Panc1 (cell line): ENCODE measurements at regions not wholly inside any gene's neighbourhood (a gene's known extent, or its start where the extent isn't known, plus 50 kb on each side); places are given as distances from the start of the nearest gene placed in this dataset.

Source experiments
- ATAC-seq: fragments of 200-7000 bp; cut with Tn5 transposase; 2 replicates; pipeline ENCODE4 v1.9.1; 2020; ENCODE audit warnings: mild to moderate bottlenecking, moderate library complexity
- BruUV-seq: library from RNA; stranded (reverse); fragments of 400-500 nt; replicated peaks from 2 replicates; lab custom pipeline; 2021; lab: Mats Ljungman, UMichigan
- CTCF ChIA-PET: fragments of 300-600 bp; sonication (Branson Sonifier 250); formaldehyde crosslinking; loops from one replicate; lab custom pipeline; 2022; ENCODE audit warnings: antibody characterized with exemption; lab: Charles Lee
- POLR2A ChIA-PET: fragments of 300-600 bp; sonication (Branson Sonifier 250); formaldehyde crosslinking; loops from one replicate; lab custom pipeline; 2022; ENCODE audit warnings: antibody characterized with exemption; lab: Charles Lee
- DNase-seq: peaks from one replicate; pipeline ENCODE4 v3.0.0-alpha.2; 2010; ENCODE audit warnings: low read depth, low spot score
- H3K27ac ChIP-seq: 2 replicates; pipeline ENCODE4 v1.5.1; 2011; ENCODE audit warnings: mild to moderate bottlenecking, low read length, inconsistent platforms
- H3K27me3 ChIP-seq: fragments of 200-500 bp; sonication (Bioruptor generic); 2 replicates; pipeline ENCODE4 v1.6.0; 2014; ENCODE audit warnings: low read length, inconsistent platforms; ENCODE audit not compliant: control insufficient read depth, insufficient read depth
- H3K36me3 ChIP-seq: fragments of 200-500 bp; sonication (Bioruptor generic); 2 replicates; pipeline ENCODE4 v1.5.1; 2014; ENCODE audit warnings: inconsistent platforms, mild to moderate bottlenecking, low read length, moderate library complexity; ENCODE audit not compliant: control insufficient read depth, insufficient read depth
- H3K4me1 ChIP-seq: 2 replicates; pipeline ENCODE4 v1.5.1; 2011; ENCODE audit warnings: inconsistent platforms, mild to moderate bottlenecking, low read length, moderate library complexity; ENCODE audit not compliant: control insufficient read depth, insufficient read depth
- H3K4me3 ChIP-seq, 2 experiments: 2 replicates each; pipeline ENCODE4 v1.5.1; 2011 to 2012; ENCODE audit warnings: low read depth in 2 of 2, low read length in 2 of 2, mild to moderate bottlenecking in 2 of 2, inconsistent platforms in 1 of 2, moderate library complexity in 1 of 2
- H3K9me3 ChIP-seq: fragments of 200-500 bp; sonication (Bioruptor generic); 2 replicates; pipeline ENCODE4 v1.5.1; 2014; ENCODE audit warnings: low read depth, mild to moderate bottlenecking, inconsistent platforms, low read length, moderate library complexity; ENCODE audit not compliant: control insufficient read depth, insufficient read depth
- CTCF ChIP-seq: fragments of 450-650 bp; IDR thresholded peaks from 2 replicates; pipeline ENCODE4 v1.5.1; 2017; ENCODE audit warnings: mild to moderate bottlenecking
- POLR2AphosphoS5 ChIP-seq: IDR thresholded peaks from 2 replicates; pipeline ENCODE4 v1.6.1; 2012; ENCODE audit warnings: mild to moderate bottlenecking, low read depth, low read length, moderate library complexity
- SIN3A ChIP-seq: IDR thresholded peaks from 2 replicates; pipeline ENCODE4 v1.6.1; 2012; ENCODE audit warnings: low read depth, mild to moderate bottlenecking, low read length, moderate library complexity, borderline replicate concordance; ENCODE audit not compliant: insufficient read depth
- TCF7L2 ChIP-seq: IDR thresholded peaks from 2 replicates; pipeline ENCODE4 v1.6.1; 2011; ENCODE audit warnings: mild to moderate bottlenecking, low read depth, low read length, inconsistent platforms
- in situ Hi-C: cut with HindIII; loops from 2 replicates; pipeline ENCODE4 v1.10.0; 2016; ENCODE audit warnings: low sequenced_read_pairs, low pct_unique_long_range_greater_than_20kb
- intact Hi-C: fragments of 100-400 bp; cut with micrococcal nuclease; formaldehyde crosslinking; loops from one replicate; pipeline ENCODE4 v1.10.0; 2022; ENCODE audit not compliant: unreplicated experiment
- TF ChIP-seq, protein P1 (sequence below), 2 experiments: IDR thresholded peaks; 2 replicates each; pipeline ENCODE4 v1.6.1; 2011 to 2012; ENCODE audit warnings: low read depth in 2 of 2, control low read depth in 1 of 2, low read length in 1 of 2, mild to moderate bottlenecking in 1 of 2, moderate library complexity in 1 of 2; ENCODE audit not compliant: insufficient read depth in 1 of 2

DNA sequence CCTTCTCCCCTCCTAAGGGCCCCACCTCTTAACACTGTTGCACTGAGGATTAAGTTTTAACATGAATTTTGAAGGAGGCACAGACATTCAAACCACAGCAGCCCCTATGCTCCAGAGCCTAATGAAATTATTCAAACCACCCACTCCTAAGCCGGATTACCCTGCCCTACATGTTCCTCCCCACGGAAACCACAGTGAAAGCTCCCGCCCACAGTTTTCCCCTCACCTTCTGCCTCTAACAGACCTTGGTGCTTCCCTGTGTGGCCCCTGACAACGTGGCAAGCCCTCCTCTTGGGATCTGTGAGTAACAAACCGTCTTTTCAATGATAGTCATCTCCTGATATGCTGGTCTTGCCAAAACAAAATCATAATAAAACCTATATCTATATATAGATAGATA, 74.8 kb downstream of the RIN2 start:
- Histone ChIP-seq H3K27ac (no peak overlapping the region), H3K4me3 (no peak overlapping the region), H3K4me1 (peaks cover 22% of the 10 kb centered on the region), H3K27me3 (no peaks in the 10 kb centered on the region), H3K9me3 (no peaks in the 10 kb centered on the region), H3K36me3 (no peaks in the 10 kb centered on the region)
- DNase-seq (no peak), ATAC-seq (no peak)
- TF ChIP-seq, protein P1, sequence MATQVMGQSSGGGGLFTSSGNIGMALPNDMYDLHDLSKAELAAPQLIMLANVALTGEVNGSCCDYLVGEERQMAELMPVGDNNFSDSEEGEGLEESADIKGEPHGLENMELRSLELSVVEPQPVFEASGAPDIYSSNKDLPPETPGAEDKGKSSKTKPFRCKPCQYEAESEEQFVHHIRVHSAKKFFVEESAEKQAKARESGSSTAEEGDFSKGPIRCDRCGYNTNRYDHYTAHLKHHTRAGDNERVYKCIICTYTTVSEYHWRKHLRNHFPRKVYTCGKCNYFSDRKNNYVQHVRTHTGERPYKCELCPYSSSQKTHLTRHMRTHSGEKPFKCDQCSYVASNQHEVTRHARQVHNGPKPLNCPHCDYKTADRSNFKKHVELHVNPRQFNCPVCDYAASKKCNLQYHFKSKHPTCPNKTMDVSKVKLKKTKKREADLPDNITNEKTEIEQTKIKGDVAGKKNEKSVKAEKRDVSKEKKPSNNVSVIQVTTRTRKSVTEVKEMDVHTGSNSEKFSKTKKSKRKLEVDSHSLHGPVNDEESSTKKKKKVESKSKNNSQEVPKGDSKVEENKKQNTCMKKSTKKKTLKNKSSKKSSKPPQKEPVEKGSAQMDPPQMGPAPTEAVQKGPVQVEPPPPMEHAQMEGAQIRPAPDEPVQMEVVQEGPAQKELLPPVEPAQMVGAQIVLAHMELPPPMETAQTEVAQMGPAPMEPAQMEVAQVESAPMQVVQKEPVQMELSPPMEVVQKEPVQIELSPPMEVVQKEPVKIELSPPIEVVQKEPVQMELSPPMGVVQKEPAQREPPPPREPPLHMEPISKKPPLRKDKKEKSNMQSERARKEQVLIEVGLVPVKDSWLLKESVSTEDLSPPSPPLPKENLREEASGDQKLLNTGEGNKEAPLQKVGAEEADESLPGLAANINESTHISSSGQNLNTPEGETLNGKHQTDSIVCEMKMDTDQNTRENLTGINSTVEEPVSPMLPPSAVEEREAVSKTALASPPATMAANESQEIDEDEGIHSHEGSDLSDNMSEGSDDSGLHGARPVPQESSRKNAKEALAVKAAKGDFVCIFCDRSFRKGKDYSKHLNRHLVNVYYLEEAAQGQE (IDR thresholded peaks at IDR 0.05; ENCODE audit: insufficient read depth in 1 of 2, low read depth in 2 of 2, low read length in 1 of 2): no peak
- TF ChIP-seq POLR2AphosphoS5 (no peak), TCF7L2 (no peak), CTCF (no peak), SIN3A (no peak)
- intact Hi-C loops: no loop called here
- in situ Hi-C loops: no loop called here
- ChIA-PET POLR2A (no interaction called here), CTCF (no interaction called here)
- BruUV-seq: no TSS peak

- in situ Hi-C loops: no loop called here
- H3K4me3 ChIP-seq: no peak overlapping the region
- H3K27me3 ChIP-seq: no peaks in the 10 kb centered on the region
- ATAC-seq: no peak
- POLR2A ChIA-PET: no interaction called here
- TF ChIP-seq, protein P1 (IDR thresholded peaks at IDR 0.05; ENCODE audit: insufficient read depth in 1 of 2, low read depth in 2 of 2, low read length in 1 of 2): no peak
- TF ChIP-seq TCF7L2 (no peak), SIN3A (no peak), POLR2AphosphoS5 (no peak), CTCF (no peak)
- no TSS peak for BruUV-seq
- peaks cover 17% of the 10 kb centered on the region for H3K4me1 ChIP-seq
- H3K36me3 ChIP-seq: no peaks in the 10 kb centered on the region
- DNase-seq: no peak
- H3K27ac ChIP-seq: no peak overlapping the region
- CTCF ChIA-PET: no interaction called here
- H3K9me3 ChIP-seq: no peaks in the 10 kb centered on the region
- intact Hi-C loops: no loop called here
These were observed 75.3 kb downstream of the RIN2 start for GRCh38 chr20:19833395-19833794.
